ENCODE measurements at regions not wholly inside any gene's neighbourhood (a gene's known extent, or its start where the extent isn't known, plus 50 kb on each side); places are given as distances from the start of the nearest gene placed in this dataset.
"Not testable (repeated sequence)": the region's sequence is repeated elsewhere in the genome, so short reads cannot be mapped to it uniquely, and the experiment has no call there.

- no peak overlapping the region for H3K4me3 ChIP-seq (ENCODE audit: low read depth, low read length)
- TF ChIP-seq CTCF (IDR thresholded peaks at IDR 0.05; ENCODE audit: insufficient read depth, low read depth, low read length, missing control alignments), result no peak
These were observed 652.2 kb upstream of the USP24 start for GRCh38 chr1:55867304-55867843.

DNA sequence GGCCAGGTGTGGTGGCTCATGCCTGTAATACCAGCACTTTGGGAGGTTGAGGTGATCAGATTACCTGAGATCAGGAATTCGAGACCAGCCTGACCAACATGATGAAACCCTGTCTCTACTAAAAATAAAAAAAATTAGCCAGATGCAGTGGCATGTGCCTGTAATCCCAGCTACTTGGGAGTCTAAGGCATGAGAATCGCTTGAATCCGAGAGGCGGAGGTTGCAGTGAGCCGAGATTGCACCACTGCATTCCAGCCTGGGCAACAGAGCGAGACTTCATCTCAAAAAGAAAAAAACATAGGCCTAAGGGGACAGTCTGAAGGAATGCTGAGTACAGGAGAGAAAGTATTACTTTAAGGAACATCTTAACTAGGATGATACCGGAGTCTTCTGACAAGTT, 650.6 kb upstream of the USP24 start:
- not testable (repeated sequence) for H3K4me3 ChIP-seq (ENCODE audit: low read depth, low read length); DNase-seq (ENCODE audit: low read depth)

More at GRCh38 chr1:55867304-55867843, 652.2 kb upstream of the USP24 start:
- no peak for DNase-seq (ENCODE audit: low read depth)

- no peak overlapping the region for H3K4me3 ChIP-seq (ENCODE audit: low read depth, low read length)
- no peak for TF ChIP-seq CTCF (IDR thresholded peaks at IDR 0.05; ENCODE audit: insufficient read depth, low read depth, low read length, missing control alignments)
- no peak for DNase-seq (ENCODE audit: low read depth)
These were observed 649.1 kb upstream of the USP24 start for GRCh38 chr1:55864251-55864650.

DNA sequence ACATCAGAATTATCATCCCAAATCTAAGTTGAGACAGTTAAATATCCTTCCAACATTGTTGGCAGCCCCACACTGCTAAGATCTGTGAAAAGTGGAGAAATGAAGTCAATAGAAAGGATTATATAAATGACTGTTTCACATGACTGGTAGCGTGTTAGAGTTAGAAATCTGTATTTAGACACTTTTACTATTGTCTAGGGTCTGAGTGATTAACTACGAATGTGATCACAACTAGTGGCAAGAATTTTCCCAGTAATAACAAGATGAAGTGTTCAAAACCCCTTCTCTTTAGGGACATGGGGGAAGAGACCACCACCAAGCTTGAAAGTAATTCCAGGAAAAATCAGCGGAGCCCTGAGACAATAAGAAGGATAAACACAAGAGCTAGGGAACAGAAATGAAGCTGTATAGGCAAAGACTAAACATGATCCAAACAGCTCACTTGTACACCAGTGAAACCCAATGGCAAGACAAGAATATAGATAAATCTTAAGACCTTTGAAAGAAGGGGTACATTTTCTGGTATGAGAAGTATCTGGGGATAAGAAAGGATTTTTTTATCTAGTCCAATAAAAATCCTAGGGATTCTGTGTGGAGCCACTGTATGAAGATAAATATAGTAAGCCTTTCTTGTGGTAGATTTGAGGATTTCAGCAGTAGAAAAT, 646.6 kb upstream of the USP24 start:
- H3K4me3 ChIP-seq (ENCODE audit: low read depth, low read length), result no peak overlapping the region
- no peak for DNase-seq (ENCODE audit: low read depth)
- TF ChIP-seq CTCF (IDR thresholded peaks at IDR 0.05; ENCODE audit: insufficient read depth, low read depth, low read length, missing control alignments), result no peak

DNA sequence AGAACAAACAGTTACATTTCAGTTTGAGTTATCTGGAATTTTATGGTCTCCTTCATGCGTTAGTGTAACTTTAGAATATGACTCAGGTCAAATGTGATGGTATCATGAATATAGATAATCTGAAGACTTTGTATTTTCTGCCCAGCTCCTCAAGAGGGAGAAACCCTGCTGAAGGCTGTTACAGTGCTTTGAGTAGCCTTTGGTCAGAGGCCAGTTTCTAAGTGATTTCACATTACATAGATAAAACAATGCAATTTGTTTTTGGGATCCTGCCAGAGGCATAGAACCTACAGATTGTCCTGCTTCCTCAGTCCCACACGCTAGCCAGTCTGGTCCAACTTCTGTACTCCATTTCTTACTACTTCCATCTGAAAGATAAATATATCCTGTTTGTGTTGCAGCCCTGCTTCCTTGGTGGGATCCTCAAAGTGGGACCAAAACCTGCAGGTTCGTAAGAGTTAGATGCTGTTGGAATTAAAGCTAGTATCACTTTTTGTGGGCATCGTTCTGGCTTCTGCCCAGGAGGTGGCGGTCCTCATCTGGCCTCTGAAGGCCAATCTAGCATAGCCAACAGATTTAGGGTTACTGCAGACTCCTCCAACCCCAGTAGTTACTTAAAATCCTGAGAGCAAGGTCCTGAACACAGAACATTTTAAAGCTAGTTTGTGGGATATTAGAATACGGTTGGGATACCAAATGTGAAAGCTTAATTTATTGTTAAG, 645.8 kb upstream of the USP24 start:
- no peak for TF ChIP-seq CTCF (IDR thresholded peaks at IDR 0.05; ENCODE audit: insufficient read depth, low read depth, low read length, missing control alignments)
- H3K4me3 ChIP-seq (ENCODE audit: low read depth, low read length), result no peak overlapping the region
- peak; percentile 9 for DNase-seq (ENCODE audit: low read depth)

GRCh38 chr1:55860326-55860725, 645.2 kb upstream of the USP24 start:
- DNase-seq (ENCODE audit: low read depth), result no peak
- no peak for TF ChIP-seq CTCF (IDR thresholded peaks at IDR 0.05; ENCODE audit: insufficient read depth, low read depth, low read length, missing control alignments)
- no peak overlapping the region for H3K4me3 ChIP-seq (ENCODE audit: low read depth, low read length)

GRCh38 chr1:55854911-55855310, 639.7 kb upstream of the USP24 start:
- DNase-seq (ENCODE audit: low read depth), result no peak
- no peak for TF ChIP-seq CTCF (IDR thresholded peaks at IDR 0.05; ENCODE audit: insufficient read depth, low read depth, low read length, missing control alignments)

More at GRCh38 chr1:55854911-55855310, 639.7 kb upstream of the USP24 start:
- no peak overlapping the region for H3K4me3 ChIP-seq (ENCODE audit: low read depth, low read length)
